ENCODE measurements at regions not wholly inside any gene's neighbourhood (a gene's known extent, or its start where the extent isn't known, plus 50 kb on each side); places are given as distances from the start of the nearest gene placed in this dataset.

GRCh38 chr2:100627330-100628300 lies 64.8 kb downstream of the PDCL3 start:
- no peak for DNase-seq

- no peak for DNase-seq
Measured at GRCh38 chr2:100628506-100628905, 65.7 kb downstream of the PDCL3 start.

GRCh38 chr2:100629309-100629708 lies 66.5 kb downstream of the PDCL3 start:
- DNase-seq = no peak

- DNase-seq = no peak
Measured at GRCh38 chr2:100630473-100630977, 67.7 kb downstream of the PDCL3 start.

- DNase-seq = no peak
Measured at GRCh38 chr2:100632037-100632436, 69.2 kb downstream of the PDCL3 start.

- DNase-seq = no peak
Measured at GRCh38 chr2:100632759-100633158, 70.0 kb downstream of the PDCL3 start.

GRCh38 chr2:100639588-100640390 lies 77.0 kb downstream of the PDCL3 start:
- DNase-seq = no peak

GRCh38 chr2:100640431-100641124 lies 77.8 kb downstream of the PDCL3 start:
- DNase-seq = no peak

- no peak for DNase-seq
Measured at GRCh38 chr2:100641125-100641435, 78.3 kb downstream of the PDCL3 start.

GRCh38 chr2:100642425-100642824 lies 79.6 kb downstream of the PDCL3 start:
- DNase-seq = no peak

- no peak for DNase-seq
Measured at GRCh38 chr2:100643467-100643866, 80.7 kb downstream of the PDCL3 start.

- no peak for DNase-seq
Measured at GRCh38 chr2:100643906-100644501, 81.2 kb downstream of the PDCL3 start.

GRCh38 chr2:100645695-100646429 lies 83.1 kb downstream of the PDCL3 start:
- DNase-seq = no peak

- DNase-seq = no peak
Measured at GRCh38 chr2:100647709-100648108, 84.9 kb downstream of the PDCL3 start.

- DNase-seq = no peak
Measured at GRCh38 chr2:100650151-100650550, 87.4 kb downstream of the PDCL3 start.

- DNase-seq = no peak
Measured at GRCh38 chr2:100653449-100654035, 90.7 kb downstream of the PDCL3 start.

GRCh38 chr2:100654611-100655010 lies 91.8 kb downstream of the PDCL3 start:
- no peak for DNase-seq

- DNase-seq = no peak
Measured at GRCh38 chr2:100655446-100655845, 92.7 kb downstream of the PDCL3 start.

GRCh38 chr2:100655936-100656534 lies 93.2 kb downstream of the PDCL3 start:
- DNase-seq = no peak

- DNase-seq = no peak
Measured at GRCh38 chr2:100658017-100658416, 95.2 kb downstream of the PDCL3 start.
